Stimulated activated CD8-positive, alpha-beta memory T cell treated with anti-CD3 and anti-CD28 coated beads, Interleukin-2, amount 100 ng/mL, for 48 hours (primary cell): ENCODE measurements at regions not wholly inside any gene's neighbourhood (a gene's known extent, or its start where the extent isn't known, plus 50 kb on each side); places are given as distances from the start of the nearest gene placed in this dataset.

Source experiments
- DNase-seq, 2 donors: peaks; one replicate each; pipeline ENCODE4 v3.0.0-alpha.2; 2020; ENCODE audit warnings: low read depth in 2 of 2

GRCh38 chr2:23312996-23313606 lies 71.9 kb upstream of the KLHL29 start:
- peak in 1 of 2 donors; percentile 23 for DNase-seq

GRCh38 chr2:23314687-23315086 lies 70.3 kb upstream of the KLHL29 start:
- DNase-seq: no peak

GRCh38 chr2:23320058-23320457 lies 64.9 kb upstream of the KLHL29 start:
- DNase-seq: no peak

- DNase-seq: no peak
Observed at GRCh38 chr2:23321751-23322150, 63.2 kb upstream of the KLHL29 start.

GRCh38 chr2:23322567-23323197 lies 62.3 kb upstream of the KLHL29 start:
- DNase-seq: no peak

- no peak for DNase-seq
Observed at GRCh38 chr2:23323198-23323916, 61.6 kb upstream of the KLHL29 start.

GRCh38 chr2:23323917-23324680 lies 60.9 kb upstream of the KLHL29 start:
- no peak for DNase-seq

- DNase-seq: no peak
Observed at GRCh38 chr2:23326330-23326729, 58.6 kb upstream of the KLHL29 start.

- DNase-seq: no peak
Observed at GRCh38 chr2:23327416-23327815, 57.6 kb upstream of the KLHL29 start.

GRCh38 chr2:23327887-23328286 lies 57.1 kb upstream of the KLHL29 start:
- no peak for DNase-seq

GRCh38 chr2:23330214-23330613 lies 54.8 kb upstream of the KLHL29 start:
- DNase-seq: no peak
